Hematopoietic multipotent progenitor cell treated with erythropoietin and hydrocortisone succinate and interleukin-3 and kit ligand, for 6 days (in vitro differentiated cells): ENCODE measurements at regions not wholly inside any gene's neighbourhood (a gene's known extent, or its start where the extent isn't known, plus 50 kb on each side); places are given as distances from the start of the nearest gene placed in this dataset.

Experiments used
- DNase-seq: peaks from one replicate; pipeline ENCODE4 v3.0.0-alpha.2; 2015

DNA sequence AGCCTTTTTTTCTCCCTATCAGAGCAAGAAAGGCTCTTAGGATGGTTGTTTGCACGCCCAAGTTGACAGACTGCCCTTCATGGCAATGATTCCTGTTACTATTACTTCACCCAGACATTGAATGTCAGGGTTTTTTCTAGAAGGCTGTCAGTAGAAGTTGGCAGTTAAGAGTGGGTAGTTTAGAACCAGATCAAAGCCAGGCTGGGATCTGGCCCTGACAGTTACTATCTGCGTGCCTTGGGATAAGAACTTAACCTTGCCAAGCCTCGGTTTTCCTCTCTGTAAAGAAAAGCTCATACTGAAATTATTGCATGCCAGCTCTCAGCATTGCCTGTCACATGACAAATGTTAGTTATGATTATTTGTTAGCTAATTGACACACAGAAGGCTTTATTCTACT lies 58.7 kb upstream of the PPP2R5A start:
- DNase-seq = no peak

DNA sequence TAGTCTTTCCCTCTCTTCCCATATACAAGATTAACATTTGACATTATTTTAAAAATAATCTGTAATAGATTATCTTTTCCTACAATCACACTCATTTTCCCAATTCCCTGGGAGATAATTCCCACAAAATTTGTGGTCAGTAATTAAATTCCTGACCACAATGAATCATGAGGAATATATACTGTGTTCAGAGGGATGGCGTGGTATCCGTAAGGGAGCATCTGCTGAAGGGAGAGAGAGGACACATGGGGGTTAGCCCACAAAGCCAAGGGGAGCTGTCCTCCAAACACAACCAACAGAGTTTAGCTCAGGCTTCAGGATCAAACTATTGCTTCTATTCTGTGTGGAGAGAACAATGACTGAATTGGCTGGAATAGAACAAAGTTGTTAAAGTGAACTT lies 57.1 kb upstream of the PPP2R5A start:
- DNase-seq = no peak

DNA sequence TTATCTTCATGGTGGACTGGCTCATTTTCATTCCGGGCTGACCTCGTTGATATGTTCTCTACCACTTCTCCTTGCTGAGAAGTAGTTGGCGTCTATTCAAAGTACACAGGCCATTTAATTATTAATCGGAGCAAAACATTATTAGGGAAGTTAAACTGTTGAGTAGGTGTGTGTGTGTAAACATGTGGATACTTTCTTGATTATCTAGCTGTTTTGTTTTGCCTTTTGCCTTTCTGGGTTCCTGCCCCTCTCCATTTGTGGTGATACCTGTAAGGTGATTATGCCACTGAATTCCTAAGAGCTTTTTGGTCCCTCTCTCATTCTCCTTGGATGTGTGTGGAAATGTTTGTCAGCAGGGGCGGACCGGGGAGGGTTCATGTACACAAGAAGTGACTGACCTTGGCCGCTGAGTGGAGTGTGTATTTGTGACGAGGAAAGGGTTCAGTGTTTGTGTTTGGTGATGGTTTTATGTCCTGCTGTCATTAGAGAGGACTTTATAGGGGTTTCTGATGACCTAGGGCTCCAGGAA lies 56.6 kb upstream of the PPP2R5A start:
- DNase-seq = no peak

DNA sequence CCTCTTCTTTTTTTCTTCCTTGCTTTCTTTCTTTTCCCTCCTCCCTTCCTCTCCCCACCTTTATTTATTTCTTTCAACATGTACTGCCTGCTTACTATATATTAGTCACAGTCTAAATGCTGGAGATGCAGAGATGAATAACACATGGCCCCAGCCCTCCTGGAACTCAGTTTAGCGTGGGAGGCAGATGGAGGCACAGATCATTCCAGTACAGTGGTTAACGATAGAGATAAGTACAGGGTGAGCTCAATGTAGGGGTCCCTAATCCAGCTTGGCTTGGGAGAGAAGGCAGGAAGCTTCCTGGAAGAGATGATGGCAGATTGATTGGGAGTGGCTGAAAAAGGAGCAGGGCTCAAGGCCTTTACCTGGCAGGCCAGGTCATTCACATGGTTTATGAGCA lies 55.6 kb upstream of the PPP2R5A start:
- no peak for DNase-seq

DNA sequence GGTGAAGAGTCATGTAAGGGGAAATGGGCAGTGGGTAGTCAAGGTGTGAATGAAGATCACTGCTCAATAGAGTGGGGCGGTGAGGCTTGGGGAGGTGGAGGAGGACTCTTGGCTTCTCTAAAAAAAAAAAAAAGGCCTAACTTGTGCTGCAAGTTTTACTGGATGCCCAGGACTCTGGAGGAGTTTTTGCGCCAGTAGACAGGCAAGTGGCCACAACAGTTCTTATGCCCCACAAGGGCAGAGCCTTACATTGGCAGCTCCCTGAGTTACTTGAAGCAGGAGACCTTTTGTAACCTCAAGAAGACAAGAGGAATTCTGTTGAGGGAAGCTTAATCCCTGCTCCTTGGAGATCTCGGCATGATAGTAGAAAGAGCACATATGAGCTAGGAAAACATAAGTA lies 54.9 kb upstream of the PPP2R5A start:
- DNase-seq = no peak

- DNase-seq = no peak
Measured at GRCh38 chr1:212231372-212231771, 53.8 kb upstream of the PPP2R5A start.

DNA sequence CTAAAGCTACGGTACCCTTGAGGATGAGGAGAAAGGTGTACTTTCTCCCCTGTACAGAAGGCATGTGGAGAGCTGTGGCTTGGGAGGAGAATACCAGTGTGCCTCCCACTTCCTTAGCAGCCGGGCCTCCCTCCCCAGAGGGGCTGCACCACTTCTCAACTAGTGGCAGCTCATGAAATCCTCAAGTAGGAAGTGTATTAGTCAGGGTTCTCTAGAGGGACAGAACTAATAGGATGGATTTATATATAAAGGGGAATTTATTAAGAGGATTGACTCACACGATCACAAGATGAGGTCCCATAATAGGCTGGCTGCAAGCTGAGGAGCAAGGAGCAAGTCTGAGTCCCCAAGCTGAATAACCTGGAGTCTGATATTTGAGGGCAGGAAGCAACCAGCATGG lies 53.1 kb upstream of the PPP2R5A start:
- no peak for DNase-seq

DNA sequence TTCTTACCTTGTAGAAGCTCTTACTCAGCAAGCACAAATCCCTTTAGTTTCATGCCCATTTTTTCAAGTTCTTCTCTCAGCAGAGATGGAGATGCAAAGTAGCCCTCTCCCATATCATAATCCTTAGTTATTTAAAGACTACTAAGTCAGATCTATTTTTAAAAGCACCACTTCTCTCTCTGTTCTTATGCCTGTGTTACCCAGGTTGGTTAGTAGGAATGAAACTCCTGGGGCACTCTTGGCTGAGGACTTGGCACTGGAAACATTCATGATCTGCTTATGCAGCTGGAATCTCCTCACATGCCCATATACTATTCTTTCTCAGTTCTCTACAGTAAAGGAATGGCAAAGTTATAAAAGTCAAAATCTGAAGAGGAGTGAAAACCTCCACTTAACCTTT lies 51.9 kb upstream of the PPP2R5A start:
- no peak for DNase-seq

GRCh38 chr1:212234431-212235395 lies 50.5 kb upstream of the PPP2R5A start:
- DNase-seq = peak; percentile 66
